Cardiac muscle cell (in vitro differentiated cells and primary cell): ENCODE measurements at regions not wholly inside any gene's neighbourhood (a gene's known extent, or its start where the extent isn't known, plus 50 kb on each side); places are given as distances from the start of the nearest gene placed in this dataset.

Experiments
- DNase-seq, 2 donors: peaks; one replicate each; pipeline versions ENCODE4 v3.0.0 to v3.0.0-alpha.2; 2010 to 2017; ENCODE audit warnings: low read depth in 1 of 2, low spot score in 1 of 2
- H3K27ac ChIP-seq: fragments of 200-600 bp; sonication (generic); 2 replicates; pipeline ENCODE4 v1.5.1; 2016
- H3K27me3 ChIP-seq: fragments of 200-600 bp; sonication (generic); 2 replicates; pipeline ENCODE4 v1.6.0; 2016; ENCODE audit warnings: control low read depth
- H3K36me3 ChIP-seq: fragments of 200-600 bp; sonication (generic); 2 replicates; pipeline ENCODE4 v1.5.1; 2016; ENCODE audit warnings: control low read depth
- H3K4me1 ChIP-seq: fragments of 200-600 bp; sonication (generic); 2 replicates; pipeline ENCODE4 v1.8.1; 2017; ENCODE audit warnings: low read depth, mild to moderate bottlenecking, mixed run types
- H3K4me3 ChIP-seq: fragments of 200-600 bp; sonication (generic); 2 replicates; pipeline ENCODE4 v1.5.1; 2016; ENCODE audit warnings: mild to moderate bottlenecking
- H3K9me3 ChIP-seq: fragments of 200-600 bp; sonication (generic); 2 replicates; pipeline ENCODE4 v1.5.1; 2017; ENCODE audit warnings: low read depth, mild to moderate bottlenecking, control low read depth
- CTCF ChIP-seq: IDR thresholded peaks from 2 replicates; pipeline ENCODE4 v1.5.1; 2012; ENCODE audit warnings: low read depth, mild to moderate bottlenecking, low read length

GRCh38 chr6:66605011-66605410 is 898.0 kb upstream of the EYS start:
- no peaks in the 10 kb centered on the region for H3K27me3 ChIP-seq
- no peaks in the 10 kb centered on the region for H3K4me1 ChIP-seq
- no peak overlapping the region for H3K27ac ChIP-seq
- H3K9me3 ChIP-seq = no peaks in the 10 kb centered on the region
- no peak overlapping the region for H3K4me3 ChIP-seq
- no peak for TF ChIP-seq CTCF
- no peaks in the 10 kb centered on the region for H3K36me3 ChIP-seq
- DNase-seq = peak in 1 of 2 donors; percentile 9

- Histone ChIP-seq H3K27ac (no peak overlapping the region), H3K36me3 (no peaks in the 10 kb centered on the region), H3K9me3 (no peaks in the 10 kb centered on the region), H3K4me1 (no peaks in the 10 kb centered on the region), H3K4me3 (no peak overlapping the region), H3K27me3 (no peaks in the 10 kb centered on the region)
- DNase-seq = no peak
- no peak for TF ChIP-seq CTCF
Observed at GRCh38 chr6:66599541-66599940, 892.5 kb upstream of the EYS start.

GRCh38 chr6:66578362-66578761 is 871.3 kb upstream of the EYS start:
- no peaks in the 10 kb centered on the region for H3K4me1 ChIP-seq
- H3K4me3 ChIP-seq = no peak overlapping the region
- no peak overlapping the region for H3K27ac ChIP-seq
- H3K36me3 ChIP-seq = no peaks in the 10 kb centered on the region
- TF ChIP-seq CTCF = no peak
- no peaks in the 10 kb centered on the region for H3K9me3 ChIP-seq
- DNase-seq = no peak
- no peaks in the 10 kb centered on the region for H3K27me3 ChIP-seq

DNA sequence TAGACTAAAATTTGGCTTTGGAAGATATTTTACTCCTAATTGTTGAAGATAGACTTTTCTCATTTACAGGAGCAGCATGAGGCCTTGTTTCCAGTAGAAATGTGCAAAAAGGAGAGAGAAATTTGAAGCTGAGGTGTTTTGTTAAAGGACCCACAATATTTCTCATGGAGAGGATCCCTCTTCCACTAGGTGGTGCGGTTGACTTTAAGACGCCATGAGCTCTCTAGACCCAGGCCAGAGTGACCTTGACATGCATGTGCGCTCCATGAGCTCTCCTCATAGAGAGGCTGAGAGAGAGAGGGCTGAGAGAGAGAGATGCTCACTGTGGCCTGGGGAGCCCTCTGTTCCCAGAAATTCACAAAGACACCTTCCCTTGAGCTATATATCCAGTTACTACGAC is 861.2 kb upstream of the EYS start:
- Histone ChIP-seq H3K27me3 (no peaks in the 10 kb centered on the region), H3K27ac (no peak overlapping the region), H3K9me3 (no peaks in the 10 kb centered on the region), H3K4me1 (no peaks in the 10 kb centered on the region), H3K36me3 (no peaks in the 10 kb centered on the region), H3K4me3 (no peak overlapping the region)
- DNase-seq = no peak
- TF ChIP-seq CTCF = no peak

DNA sequence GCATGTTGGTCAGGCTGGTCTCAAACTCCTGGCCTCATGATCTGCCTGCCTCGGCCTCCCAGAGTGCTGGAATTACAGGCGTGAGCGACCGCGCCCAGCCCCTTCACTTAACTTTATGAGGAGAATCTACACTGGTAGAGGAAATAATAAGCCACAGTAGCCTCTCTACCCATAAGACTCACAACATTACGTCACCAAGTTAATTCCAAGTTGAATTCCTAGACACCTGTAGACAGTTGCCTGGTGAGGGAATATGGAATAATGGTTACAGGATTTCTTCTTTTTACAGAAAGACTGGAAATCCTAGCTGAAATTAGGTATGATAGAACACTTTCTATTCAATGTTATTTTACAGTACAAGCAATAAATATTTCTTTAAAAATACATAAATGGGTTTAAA is 854.5 kb upstream of the EYS start:
- no peak for TF ChIP-seq CTCF
- Histone ChIP-seq H3K27ac (no peak overlapping the region), H3K36me3 (no peaks in the 10 kb centered on the region), H3K4me1 (no peaks in the 10 kb centered on the region), H3K9me3 (no peaks in the 10 kb centered on the region), H3K4me3 (no peak overlapping the region), H3K27me3 (no peaks in the 10 kb centered on the region)
- no peak for DNase-seq

GRCh38 chr6:66558189-66558588 is 851.2 kb upstream of the EYS start:
- H3K4me3 ChIP-seq = no peak overlapping the region
- H3K4me1 ChIP-seq = no peaks in the 10 kb centered on the region
- no peak for TF ChIP-seq CTCF
- H3K27me3 ChIP-seq = no peaks in the 10 kb centered on the region
- DNase-seq = no peak
- no peak overlapping the region for H3K27ac ChIP-seq
- no peaks in the 10 kb centered on the region for H3K36me3 ChIP-seq
- no peaks in the 10 kb centered on the region for H3K9me3 ChIP-seq
